Type B pancreatic cell (in vitro differentiated cells): ENCODE measurements at regions not wholly inside any gene's neighbourhood (a gene's known extent, or its start where the extent isn't known, plus 50 kb on each side); places are given as distances from the start of the nearest gene placed in this dataset.

ENCODE experiments used
- DNase-seq: peaks from one replicate; pipeline ENCODE4 v3.0.0; 2021; ENCODE audit warnings: mixed read lengths; ENCODE audit not compliant: unreplicated experiment; ENCODE audit errors: extremely low spot score
- H3K27ac Mint-ChIP-seq: 2 replicates; pipeline ENCODE4 v1.8.0; 2021; ENCODE audit warnings: mild to moderate bottlenecking, mixed read lengths
- H3K27me3 Mint-ChIP-seq: 2 replicates; pipeline ENCODE4 v1.8.0; 2021; ENCODE audit warnings: mixed read lengths
- H3K36me3 Mint-ChIP-seq: 2 replicates; pipeline ENCODE4 v1.8.0; 2021; ENCODE audit warnings: mixed read lengths
- H3K4me1 Mint-ChIP-seq: one replicate; pipeline ENCODE4 v1.8.0; 2021; ENCODE audit warnings: mixed read lengths; ENCODE audit not compliant: unreplicated experiment
- H3K4me3 Mint-ChIP-seq: 2 replicates; pipeline ENCODE4 v1.8.0; 2021; ENCODE audit warnings: mild to moderate bottlenecking, mixed read lengths
- H3K9me3 Mint-ChIP-seq: 2 replicates; pipeline ENCODE4 v1.8.0; 2021; ENCODE audit warnings: mixed read lengths
- CTCF ChIP-seq: fragments of 200-600 bp; sonication (generic); conservative IDR thresholded peaks from 2 replicates; pipeline ENCODE4 v1.5.0; 2021; ENCODE audit warnings: antibody characterized with exemption, mild to moderate bottlenecking

- H3K36me3 Mint-ChIP-seq, result no peaks in the 10 kb centered on the region
- TF ChIP-seq CTCF, result no peak
- no peak overlapping the region for H3K4me3 Mint-ChIP-seq
- peaks cover 19% of the 10 kb centered on the region for H3K4me1 Mint-ChIP-seq
- no peak overlapping the region for H3K27ac Mint-ChIP-seq
- H3K9me3 Mint-ChIP-seq, result no peaks in the 10 kb centered on the region
- H3K27me3 Mint-ChIP-seq, result no peaks in the 10 kb centered on the region
- DNase-seq, result no peak
These were observed 625.5 kb upstream of the WWC1 start for GRCh38 chr5:167665841-167666375.

- H3K4me3 Mint-ChIP-seq, result no peak overlapping the region
- H3K4me1 Mint-ChIP-seq, result peaks cover 27% of the 10 kb centered on the region
- no peak overlapping the region for H3K27ac Mint-ChIP-seq
- DNase-seq, result no peak
- TF ChIP-seq CTCF, result no peak
- no peaks in the 10 kb centered on the region for H3K27me3 Mint-ChIP-seq
- H3K9me3 Mint-ChIP-seq, result no peaks in the 10 kb centered on the region
- peaks cover 4% of the 10 kb centered on the region for H3K36me3 Mint-ChIP-seq
These were observed 620.3 kb upstream of the WWC1 start for GRCh38 chr5:167671176-167671575.

- H3K4me3 Mint-ChIP-seq, result no peak overlapping the region
- H3K27ac Mint-ChIP-seq, result no peak overlapping the region
- peaks cover 4% of the 10 kb centered on the region for H3K36me3 Mint-ChIP-seq
- no peak for DNase-seq
- TF ChIP-seq CTCF, result no peak
- H3K9me3 Mint-ChIP-seq, result no peaks in the 10 kb centered on the region
- no peaks in the 10 kb centered on the region for H3K27me3 Mint-ChIP-seq
- peaks cover 23% of the 10 kb centered on the region for H3K4me1 Mint-ChIP-seq
These were observed 617.5 kb upstream of the WWC1 start for GRCh38 chr5:167673942-167674341.

GRCh38 chr5:167678481-167678880 is 613.0 kb upstream of the WWC1 start:
- H3K36me3 Mint-ChIP-seq, result peaks cover 4% of the 10 kb centered on the region
- H3K27ac Mint-ChIP-seq, result no peak overlapping the region
- DNase-seq, result no peak

GRCh38 chr5:167684251-167684650 is 607.2 kb upstream of the WWC1 start:
- Mint-ChIP-seq H3K27me3 (no peaks in the 10 kb centered on the region), H3K36me3 (no peaks in the 10 kb centered on the region), H3K4me1 (peaks cover 10% of the 10 kb centered on the region), H3K27ac (no peak overlapping the region), H3K4me3 (no peak overlapping the region), H3K9me3 (no peaks in the 10 kb centered on the region)
- no peak for TF ChIP-seq CTCF
- no peak for DNase-seq

More at GRCh38 chr5:167678481-167678880, 613.0 kb upstream of the WWC1 start:
- no peaks in the 10 kb centered on the region for H3K9me3 Mint-ChIP-seq
- H3K27me3 Mint-ChIP-seq, result no peaks in the 10 kb centered on the region
- H3K4me3 Mint-ChIP-seq, result no peak overlapping the region
- TF ChIP-seq CTCF, result no peak
- peaks cover 7% of the 10 kb centered on the region for H3K4me1 Mint-ChIP-seq
